Right atrium auricular region (tissue), 2 donors: ENCODE measurements at regions not wholly inside any gene's neighbourhood (a gene's known extent, or its start where the extent isn't known, plus 50 kb on each side); places are given as distances from the start of the nearest gene placed in this dataset.

Experiments
- DNase-seq: peaks from one replicate; pipeline ENCODE4 v3.0.0-alpha.2; 2019; ENCODE audit warnings: low spot score
- H3K27ac ChIP-seq, 2 donors: fragments of 200-600 bp; sonication (generic); 1 replicate in 1 of 2; 2 replicates in 1 of 2; pipeline ENCODE4 v1.5.1; 2016 to 2019
- H3K27me3 ChIP-seq, 2 donors: fragments of 200-600 bp; sonication (generic); one replicate each; pipeline versions ENCODE4 v1.5.1 to v1.6.0; 2017 to 2019
- H3K36me3 ChIP-seq: fragments of 200-600 bp; sonication (generic); one replicate; pipeline ENCODE4 v1.5.1; 2016
- H3K4me1 ChIP-seq, 2 donors: fragments of 200-600 bp; sonication (generic); one replicate each; pipeline versions ENCODE4 v1.5.1 to v1.6.0; 2017 to 2019
- H3K4me3 ChIP-seq, 2 donors: fragments of 200-600 bp; sonication (generic); 1 replicate in 1 of 2; 2 replicates in 1 of 2; pipeline ENCODE4 v1.5.1; 2017 to 2019; ENCODE audit warnings: mild to moderate bottlenecking in 1 of 2, moderate library complexity in 1 of 2
- H3K9me3 ChIP-seq, 2 donors: fragments of 200-600 bp; sonication (generic); one replicate each; pipeline ENCODE4 v1.5.1; 2019
- TF ChIP-seq, protein P1 (sequence below), 2 donors: fragments of 200-600 bp; sonication (generic); IDR thresholded peaks; one replicate each; pipeline ENCODE4 v1.5.1; 2019; ENCODE audit warnings: antibody characterized with exemption in 2 of 2

GRCh38 chr10:3478153-3478552, 305.6 kb upstream of the PITRM1 start:
- Histone ChIP-seq H3K4me3 (no peak overlapping the region), H3K27me3 (no peaks in the 10 kb centered on the region), H3K9me3 (no peaks in the 10 kb centered on the region), H3K4me1 (peaks cover 0 to 18% of the 10 kb centered on the region in 2 donors), H3K36me3 (no peaks in the 10 kb centered on the region), H3K27ac (no peak overlapping the region)
- no peak for DNase-seq
- TF ChIP-seq, protein P1, sequence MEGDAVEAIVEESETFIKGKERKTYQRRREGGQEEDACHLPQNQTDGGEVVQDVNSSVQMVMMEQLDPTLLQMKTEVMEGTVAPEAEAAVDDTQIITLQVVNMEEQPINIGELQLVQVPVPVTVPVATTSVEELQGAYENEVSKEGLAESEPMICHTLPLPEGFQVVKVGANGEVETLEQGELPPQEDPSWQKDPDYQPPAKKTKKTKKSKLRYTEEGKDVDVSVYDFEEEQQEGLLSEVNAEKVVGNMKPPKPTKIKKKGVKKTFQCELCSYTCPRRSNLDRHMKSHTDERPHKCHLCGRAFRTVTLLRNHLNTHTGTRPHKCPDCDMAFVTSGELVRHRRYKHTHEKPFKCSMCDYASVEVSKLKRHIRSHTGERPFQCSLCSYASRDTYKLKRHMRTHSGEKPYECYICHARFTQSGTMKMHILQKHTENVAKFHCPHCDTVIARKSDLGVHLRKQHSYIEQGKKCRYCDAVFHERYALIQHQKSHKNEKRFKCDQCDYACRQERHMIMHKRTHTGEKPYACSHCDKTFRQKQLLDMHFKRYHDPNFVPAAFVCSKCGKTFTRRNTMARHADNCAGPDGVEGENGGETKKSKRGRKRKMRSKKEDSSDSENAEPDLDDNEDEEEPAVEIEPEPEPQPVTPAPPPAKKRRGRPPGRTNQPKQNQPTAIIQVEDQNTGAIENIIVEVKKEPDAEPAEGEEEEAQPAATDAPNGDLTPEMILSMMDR (IDR thresholded peaks at IDR 0.05), result no peak

- H3K27me3 ChIP-seq, result no peaks in the 10 kb centered on the region
Observed at GRCh38 chr10:3477683-3478082, 305.1 kb upstream of the PITRM1 start.

DNA sequence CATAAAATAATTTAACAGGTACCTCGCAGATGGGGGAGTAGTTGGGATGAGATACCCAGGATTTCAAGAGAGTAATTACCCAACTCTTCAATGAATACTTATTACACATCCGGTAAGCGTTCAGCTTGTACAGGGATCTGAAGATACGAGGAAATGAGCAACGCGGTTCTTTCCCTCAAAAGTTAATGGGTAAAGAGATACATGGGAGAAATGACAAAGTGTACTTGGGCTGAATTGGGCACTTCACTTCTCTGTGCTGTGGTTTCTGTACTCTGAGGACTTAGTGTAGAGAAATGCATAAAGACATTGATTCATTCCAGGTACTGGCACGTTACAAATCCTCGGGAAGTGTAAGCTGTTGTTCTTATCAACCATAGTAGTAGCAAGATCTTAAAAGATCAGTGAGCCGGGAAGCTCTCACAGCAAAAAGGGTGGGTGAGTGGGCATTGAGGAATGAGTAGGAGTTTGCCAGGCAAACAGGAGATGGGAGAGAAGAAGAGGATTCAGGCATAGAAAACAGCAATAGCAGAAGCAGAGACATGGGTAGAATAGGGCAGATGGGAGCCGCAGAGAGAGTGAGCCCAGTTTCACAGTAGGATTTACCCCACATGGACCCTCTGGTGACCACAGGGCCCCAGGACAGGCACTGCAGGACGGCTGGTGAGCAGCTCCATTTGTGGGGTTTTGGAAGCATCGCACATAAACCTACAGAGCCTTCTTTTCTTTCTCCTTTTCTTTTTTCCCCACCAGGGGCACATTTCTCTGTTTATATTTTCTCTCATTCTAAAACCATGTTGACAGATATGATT, 304.3 kb upstream of the PITRM1 start:
- Histone ChIP-seq H3K4me1 (peaks cover 0 to 20% of the 10 kb centered on the region in 2 donors), H3K36me3 (no peaks in the 10 kb centered on the region), H3K27me3 (no peaks in the 10 kb centered on the region), H3K4me3 (no peak overlapping the region), H3K27ac (no peak overlapping the region), H3K9me3 (no peaks in the 10 kb centered on the region)
- TF ChIP-seq, protein P1 (IDR thresholded peaks at IDR 0.05), result no peak
- DNase-seq, result no peak

More at GRCh38 chr10:3477683-3478082, 305.1 kb upstream of the PITRM1 start:
- no peaks in the 10 kb centered on the region for H3K9me3 ChIP-seq
- H3K27ac ChIP-seq, result no peak overlapping the region
- peaks cover 0 to 20% of the 10 kb centered on the region in 2 donors for H3K4me1 ChIP-seq
- H3K36me3 ChIP-seq, result no peaks in the 10 kb centered on the region
- TF ChIP-seq, protein P1 (IDR thresholded peaks at IDR 0.05), result no peak
- no peak overlapping the region for H3K4me3 ChIP-seq
- no peak for DNase-seq

DNA sequence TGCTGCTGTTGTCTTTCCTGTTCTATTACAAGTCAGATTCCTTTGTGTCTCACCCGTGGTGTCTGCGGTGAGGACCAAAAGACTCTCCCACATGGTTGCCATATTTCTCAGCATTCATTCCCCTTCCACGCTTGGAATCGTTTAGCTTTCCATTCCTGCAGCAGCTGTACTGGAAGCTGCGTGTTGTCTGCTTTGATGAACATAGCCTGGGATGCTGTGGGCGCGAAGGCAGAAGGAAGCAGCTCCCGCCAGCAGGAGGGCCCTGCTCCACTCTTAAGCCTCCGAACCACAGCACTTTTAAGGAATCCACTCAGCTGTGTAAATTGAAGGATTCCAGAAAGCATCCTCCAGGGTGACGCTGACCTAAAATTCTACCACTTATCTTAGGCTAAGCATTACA, 303.6 kb upstream of the PITRM1 start:
- H3K27ac ChIP-seq, result no peak overlapping the region
- TF ChIP-seq, protein P1 (IDR thresholded peaks at IDR 0.05), result no peak
- DNase-seq, result no peak
- no peaks in the 10 kb centered on the region for H3K9me3 ChIP-seq
- no peak overlapping the region for H3K4me3 ChIP-seq
- H3K4me1 ChIP-seq, result peaks cover 0 to 26% of the 10 kb centered on the region in 2 donors
- no peaks in the 10 kb centered on the region for H3K27me3 ChIP-seq
- no peaks in the 10 kb centered on the region for H3K36me3 ChIP-seq

DNA sequence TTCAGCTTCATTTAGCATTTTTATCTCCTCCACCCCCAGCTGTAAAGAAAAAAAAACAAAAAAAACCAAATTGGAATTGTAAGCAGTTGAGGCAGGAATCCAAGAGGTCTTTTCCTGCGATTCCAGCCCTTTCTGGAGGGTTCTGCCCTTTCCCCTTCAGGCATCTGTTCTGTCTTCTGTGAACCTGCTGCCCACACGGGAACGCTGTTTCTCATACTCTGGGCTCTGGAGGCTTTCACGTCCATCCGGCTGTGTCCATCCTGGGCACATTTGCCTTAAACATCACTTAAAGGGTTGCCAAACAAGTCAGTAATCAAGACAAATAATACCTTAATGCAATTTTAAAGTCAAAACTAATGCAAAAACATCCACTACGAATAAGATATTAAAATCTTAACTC, 302.8 kb upstream of the PITRM1 start:
- Histone ChIP-seq H3K9me3 (no peaks in the 10 kb centered on the region), H3K27me3 (no peaks in the 10 kb centered on the region), H3K4me3 (no peak overlapping the region), H3K27ac (no peak overlapping the region), H3K36me3 (no peaks in the 10 kb centered on the region), H3K4me1 (peaks cover 0 to 26% of the 10 kb centered on the region in 2 donors)
- TF ChIP-seq, protein P1 (IDR thresholded peaks at IDR 0.05), result no peak
- no peak for DNase-seq
